Parathyroid adenoma (tissue), 2 donors: ENCODE measurements at regions not wholly inside any gene's neighbourhood (a gene's known extent, or its start where the extent isn't known, plus 50 kb on each side); places are given as distances from the start of the nearest gene placed in this dataset.

Experiments used
- H2AFZ ChIP-seq: fragments of 300-600 bp; sonication (generic); one replicate; pipeline ENCODE4 v1.7.0; 2017; ENCODE audit warnings: antibody characterized with exemption, mild to moderate bottlenecking
- H3K27ac ChIP-seq: fragments of 300-600 bp; sonication (generic); one replicate; pipeline ENCODE4 v1.7.0; 2017
- H3K27me3 ChIP-seq: fragments of 300-600 bp; sonication (generic); one replicate; pipeline ENCODE4 v1.7.0; 2017; ENCODE audit warnings: low read length; ENCODE audit not compliant: control insufficient read depth, insufficient read depth
- H3K36me3 ChIP-seq: fragments of 300-600 bp; sonication (generic); one replicate; pipeline ENCODE4 v1.7.0; 2017; ENCODE audit warnings: low read length; ENCODE audit not compliant: control insufficient read depth, insufficient read depth
- H3K4me1 ChIP-seq: fragments of 300-600 bp; sonication (generic); one replicate; pipeline ENCODE4 v1.7.0; 2017; ENCODE audit warnings: control low read depth
- H3K4me2 ChIP-seq: fragments of 300-600 bp; sonication (generic); one replicate; pipeline ENCODE4 v1.7.0; 2017; ENCODE audit warnings: low read length
- H3K4me3 ChIP-seq: fragments of 300-600 bp; sonication (generic); one replicate; pipeline ENCODE4 v1.7.0; 2017; ENCODE audit warnings: low read depth, low read length
- H3K79me2 ChIP-seq: fragments of 300-600 bp; sonication (generic); one replicate; pipeline ENCODE4 v1.7.0; 2017; ENCODE audit warnings: control low read depth
- H3K9ac ChIP-seq: fragments of 300-600 bp; sonication (generic); one replicate; pipeline ENCODE4 v1.7.0; 2017; ENCODE audit warnings: mild to moderate bottlenecking
- H3K9me3 ChIP-seq: fragments of 300-600 bp; sonication (generic); one replicate; pipeline ENCODE4 v1.7.0; 2017; ENCODE audit warnings: low read length; ENCODE audit not compliant: control insufficient read depth
- TF ChIP-seq, protein P1 (sequence below): fragments of 300-600 bp; sonication (generic); IDR thresholded peaks from one replicate; pipeline ENCODE4 v1.7.0; 2017; ENCODE audit warnings: antibody characterized with exemption, mild to moderate bottlenecking
- donor health status: primary hyperparathyroidism.

GRCh38 chr5:31049461-31049860 lies 144.0 kb upstream of the CDH6 start:
- H2AFZ ChIP-seq: no peak overlapping the region
- H3K9me3 ChIP-seq: no peaks in the 10 kb centered on the region
- no peak overlapping the region for H3K4me2 ChIP-seq
- H3K4me1 ChIP-seq: no peaks in the 10 kb centered on the region
- TF ChIP-seq, protein P1, sequence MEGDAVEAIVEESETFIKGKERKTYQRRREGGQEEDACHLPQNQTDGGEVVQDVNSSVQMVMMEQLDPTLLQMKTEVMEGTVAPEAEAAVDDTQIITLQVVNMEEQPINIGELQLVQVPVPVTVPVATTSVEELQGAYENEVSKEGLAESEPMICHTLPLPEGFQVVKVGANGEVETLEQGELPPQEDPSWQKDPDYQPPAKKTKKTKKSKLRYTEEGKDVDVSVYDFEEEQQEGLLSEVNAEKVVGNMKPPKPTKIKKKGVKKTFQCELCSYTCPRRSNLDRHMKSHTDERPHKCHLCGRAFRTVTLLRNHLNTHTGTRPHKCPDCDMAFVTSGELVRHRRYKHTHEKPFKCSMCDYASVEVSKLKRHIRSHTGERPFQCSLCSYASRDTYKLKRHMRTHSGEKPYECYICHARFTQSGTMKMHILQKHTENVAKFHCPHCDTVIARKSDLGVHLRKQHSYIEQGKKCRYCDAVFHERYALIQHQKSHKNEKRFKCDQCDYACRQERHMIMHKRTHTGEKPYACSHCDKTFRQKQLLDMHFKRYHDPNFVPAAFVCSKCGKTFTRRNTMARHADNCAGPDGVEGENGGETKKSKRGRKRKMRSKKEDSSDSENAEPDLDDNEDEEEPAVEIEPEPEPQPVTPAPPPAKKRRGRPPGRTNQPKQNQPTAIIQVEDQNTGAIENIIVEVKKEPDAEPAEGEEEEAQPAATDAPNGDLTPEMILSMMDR: no peak
- H3K36me3 ChIP-seq: no peaks in the 10 kb centered on the region
- H3K27me3 ChIP-seq: no peaks in the 10 kb centered on the region
- no peak overlapping the region for H3K27ac ChIP-seq
- H3K4me3 ChIP-seq: no peak overlapping the region
- no peaks in the 10 kb centered on the region for H3K79me2 ChIP-seq
- H3K9ac ChIP-seq: no peak overlapping the region

DNA sequence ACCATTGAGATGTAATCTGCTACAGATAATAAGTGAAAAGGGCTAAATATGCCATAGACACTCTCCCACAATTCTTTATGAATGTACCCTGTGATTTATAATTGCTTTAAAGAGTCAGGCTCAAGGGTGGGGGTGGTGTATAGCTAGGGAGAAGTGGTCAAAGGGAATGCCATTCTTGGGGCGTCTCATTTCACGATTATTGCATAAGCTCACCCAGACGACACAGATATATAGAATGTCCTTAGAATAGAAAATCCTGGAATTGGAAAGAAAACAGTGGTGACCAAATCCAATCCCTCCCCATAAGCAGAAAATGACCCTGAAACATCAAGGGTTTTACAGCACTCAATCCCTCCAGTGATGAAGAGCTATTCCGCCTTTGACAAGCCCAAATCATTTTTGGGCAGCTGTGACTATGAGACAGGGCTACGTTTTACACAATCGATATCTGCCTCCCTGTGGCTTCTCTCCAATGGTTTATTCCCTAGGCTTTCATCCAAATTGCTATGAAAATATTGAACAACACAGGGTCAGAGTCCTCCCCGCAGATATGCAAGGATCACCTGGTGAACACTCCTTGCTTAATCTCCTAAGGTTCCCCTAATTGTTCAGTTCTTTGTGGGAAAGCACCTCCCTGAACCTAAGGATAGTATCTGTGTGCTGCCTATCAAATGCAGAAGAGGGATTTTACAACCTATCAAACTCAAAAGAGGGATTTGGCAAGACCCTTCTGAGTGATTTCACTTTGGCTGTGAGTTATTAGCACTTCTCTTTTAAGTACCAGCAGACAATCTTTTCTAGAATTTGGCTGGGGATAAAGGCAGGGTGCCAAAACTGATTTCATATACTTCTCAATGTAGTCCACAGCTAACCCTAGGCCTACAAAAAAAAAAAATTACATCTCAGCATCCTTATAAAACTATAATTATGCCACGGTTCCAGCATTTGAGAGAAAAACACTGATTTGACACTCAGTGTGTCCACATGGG lies 144.9 kb upstream of the CDH6 start:
- H3K4me3 ChIP-seq: no peak overlapping the region
- no peak overlapping the region for H3K9ac ChIP-seq
- no peak overlapping the region for H3K4me2 ChIP-seq
- H3K36me3 ChIP-seq: no peaks in the 10 kb centered on the region
- TF ChIP-seq, protein P1: no peak
- no peaks in the 10 kb centered on the region for H3K4me1 ChIP-seq
- H3K9me3 ChIP-seq: no peaks in the 10 kb centered on the region
- H3K27me3 ChIP-seq: no peaks in the 10 kb centered on the region
- H3K27ac ChIP-seq: no peak overlapping the region
- no peaks in the 10 kb centered on the region for H3K79me2 ChIP-seq
- no peak overlapping the region for H2AFZ ChIP-seq

DNA sequence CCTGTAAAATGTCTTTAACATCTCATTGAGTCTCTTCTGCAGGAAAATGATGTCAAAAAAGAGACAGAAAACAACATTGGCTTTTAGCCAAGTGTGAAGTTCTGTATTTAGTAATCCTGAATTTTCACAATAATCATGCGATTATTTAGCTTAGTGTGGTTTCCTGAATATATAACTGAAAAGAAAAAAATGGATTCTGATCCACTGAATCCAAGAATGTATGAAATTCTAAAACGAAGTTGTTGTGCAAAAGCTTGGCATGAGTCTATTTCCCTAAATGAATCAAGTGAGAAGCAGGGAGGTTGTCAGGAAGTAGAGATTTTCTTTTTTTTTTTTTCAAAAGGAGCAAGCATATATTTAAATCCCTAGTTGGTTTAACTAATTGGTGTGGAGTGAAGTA lies 145.9 kb upstream of the CDH6 start:
- Histone ChIP-seq H3K27ac (no peak overlapping the region), H3K4me3 (no peak overlapping the region), H3K9me3 (no peaks in the 10 kb centered on the region), H2AFZ (no peak overlapping the region), H3K79me2 (no peaks in the 10 kb centered on the region), H3K4me1 (no peaks in the 10 kb centered on the region), H3K27me3 (no peaks in the 10 kb centered on the region), H3K36me3 (no peaks in the 10 kb centered on the region), H3K9ac (no peak overlapping the region), H3K4me2 (no peak overlapping the region)
- TF ChIP-seq, protein P1: no peak

DNA sequence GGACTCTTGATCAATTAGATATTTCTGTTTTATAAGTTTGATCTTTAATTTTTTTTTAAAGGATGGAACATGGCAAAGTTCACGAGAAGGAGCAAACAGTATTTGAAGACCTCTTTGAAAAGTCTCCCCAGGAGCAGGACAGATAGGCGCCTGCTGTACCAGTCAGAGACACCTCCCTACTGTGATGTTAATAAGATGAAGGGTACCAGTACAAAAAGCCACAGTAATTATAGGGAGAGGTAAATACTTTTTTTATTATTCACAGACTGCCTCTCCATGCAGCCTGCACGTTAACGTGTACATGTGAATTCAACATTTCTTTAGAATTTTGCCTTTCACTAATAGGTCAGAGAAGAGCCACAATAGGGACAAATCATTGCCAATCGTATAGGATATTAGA lies 146.5 kb upstream of the CDH6 start:
- Histone ChIP-seq H3K79me2 (no peaks in the 10 kb centered on the region), H3K4me2 (no peak overlapping the region), H3K27me3 (no peaks in the 10 kb centered on the region), H3K9ac (no peak overlapping the region), H3K4me1 (no peaks in the 10 kb centered on the region), H3K36me3 (no peaks in the 10 kb centered on the region), H2AFZ (no peak overlapping the region), H3K9me3 (no peaks in the 10 kb centered on the region), H3K27ac (no peak overlapping the region), H3K4me3 (no peak overlapping the region)
- TF ChIP-seq, protein P1: no peak
